ENCODE measurements at regions not wholly inside any gene's neighbourhood (a gene's known extent, or its start where the extent isn't known, plus 50 kb on each side); places are given as distances from the start of the nearest gene placed in this dataset.

DNA sequence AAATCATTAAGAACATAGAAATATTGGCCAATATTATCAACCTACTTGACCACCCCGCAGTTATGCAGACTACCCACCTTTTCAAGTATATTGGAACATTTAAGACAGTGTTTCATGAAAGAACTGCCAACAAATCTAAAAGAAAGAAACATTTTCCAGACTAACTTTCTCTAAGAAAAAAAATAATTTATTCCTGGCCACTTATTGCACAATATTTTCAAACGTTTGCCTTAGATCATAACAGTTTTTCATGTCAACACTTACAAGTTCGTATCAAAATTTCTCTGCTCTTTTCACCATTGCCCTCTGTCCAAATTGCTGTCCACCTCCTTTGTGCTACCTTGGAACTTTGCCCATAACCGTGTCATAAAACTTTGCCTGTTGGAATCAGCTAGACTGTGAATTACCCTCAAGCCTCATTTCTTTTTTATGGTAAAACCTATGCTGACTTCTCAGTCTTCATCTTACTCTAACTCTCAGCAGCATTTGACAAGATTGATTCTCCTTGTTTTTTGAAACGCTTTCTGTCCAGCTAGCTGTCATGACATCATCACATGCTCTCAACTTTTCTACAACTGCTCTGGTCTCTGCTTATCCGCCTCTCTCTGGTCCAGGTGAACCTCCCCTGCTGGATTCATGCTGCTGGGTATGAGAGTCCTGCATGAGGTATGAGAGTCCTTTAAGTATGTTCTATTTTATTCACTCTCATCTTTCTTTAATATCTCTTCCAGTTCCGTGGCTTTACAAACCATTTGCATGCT, 92.8 kb upstream of the CHRM3 start:
- DNase-seq (ENCODE audit: low spot score), result no peak
- H3K27me3 ChIP-seq, result no peaks in the 10 kb centered on the region
- no peak overlapping the region for H3K27ac ChIP-seq
- H3K36me3 ChIP-seq, result no peaks in the 10 kb centered on the region
- TF ChIP-seq, protein P1, sequence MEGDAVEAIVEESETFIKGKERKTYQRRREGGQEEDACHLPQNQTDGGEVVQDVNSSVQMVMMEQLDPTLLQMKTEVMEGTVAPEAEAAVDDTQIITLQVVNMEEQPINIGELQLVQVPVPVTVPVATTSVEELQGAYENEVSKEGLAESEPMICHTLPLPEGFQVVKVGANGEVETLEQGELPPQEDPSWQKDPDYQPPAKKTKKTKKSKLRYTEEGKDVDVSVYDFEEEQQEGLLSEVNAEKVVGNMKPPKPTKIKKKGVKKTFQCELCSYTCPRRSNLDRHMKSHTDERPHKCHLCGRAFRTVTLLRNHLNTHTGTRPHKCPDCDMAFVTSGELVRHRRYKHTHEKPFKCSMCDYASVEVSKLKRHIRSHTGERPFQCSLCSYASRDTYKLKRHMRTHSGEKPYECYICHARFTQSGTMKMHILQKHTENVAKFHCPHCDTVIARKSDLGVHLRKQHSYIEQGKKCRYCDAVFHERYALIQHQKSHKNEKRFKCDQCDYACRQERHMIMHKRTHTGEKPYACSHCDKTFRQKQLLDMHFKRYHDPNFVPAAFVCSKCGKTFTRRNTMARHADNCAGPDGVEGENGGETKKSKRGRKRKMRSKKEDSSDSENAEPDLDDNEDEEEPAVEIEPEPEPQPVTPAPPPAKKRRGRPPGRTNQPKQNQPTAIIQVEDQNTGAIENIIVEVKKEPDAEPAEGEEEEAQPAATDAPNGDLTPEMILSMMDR (IDR thresholded peaks at IDR 0.05), result no peak
- H3K4me3 ChIP-seq, result no peak overlapping the region
- no peaks in the 10 kb centered on the region for H3K4me1 ChIP-seq
- H3K9me3 ChIP-seq, result no peaks in the 10 kb centered on the region

DNA sequence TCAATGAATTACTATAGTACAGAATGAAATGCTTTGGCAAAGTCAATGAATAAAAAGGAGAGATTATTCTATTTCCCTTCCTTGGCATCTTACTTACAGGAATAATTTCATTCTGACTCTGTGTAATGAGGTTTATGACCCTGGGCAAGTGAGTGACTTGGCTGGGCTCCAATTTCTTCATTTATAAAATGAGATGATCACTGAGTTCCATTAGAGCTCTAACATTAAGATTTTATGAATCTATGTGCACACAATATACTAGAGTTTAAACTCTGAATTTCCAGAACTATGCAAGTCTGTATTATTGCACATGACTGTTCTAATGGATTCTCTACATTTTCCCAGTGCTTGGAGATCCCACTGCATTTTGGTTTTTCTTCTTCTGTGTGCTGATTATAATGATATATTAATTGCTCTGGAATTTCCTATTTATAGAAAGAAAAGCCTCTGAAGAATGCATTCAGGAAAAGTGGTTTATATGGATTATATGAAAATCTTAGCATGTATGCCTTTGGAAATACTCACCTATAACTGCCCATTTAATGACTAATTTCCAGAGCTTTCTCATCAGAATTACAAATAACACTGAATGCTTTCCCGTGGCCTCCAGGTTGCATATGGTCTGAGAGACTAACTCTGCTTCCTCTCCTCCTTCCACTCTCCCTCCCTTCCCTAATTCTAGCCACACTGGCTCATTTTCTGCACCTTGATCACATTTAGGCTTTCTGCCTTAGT, 97.4 kb upstream of the CHRM3 start:
- no peak overlapping the region for H3K4me3 ChIP-seq
- no peak overlapping the region for H3K27ac ChIP-seq
- no peaks in the 10 kb centered on the region for H3K36me3 ChIP-seq
- TF ChIP-seq, protein P1 (IDR thresholded peaks at IDR 0.05), result no peak
- H3K27me3 ChIP-seq, result no peaks in the 10 kb centered on the region
- DNase-seq (ENCODE audit: low spot score), result no peak
- H3K9me3 ChIP-seq, result no peaks in the 10 kb centered on the region
- no peaks in the 10 kb centered on the region for H3K4me1 ChIP-seq

DNA sequence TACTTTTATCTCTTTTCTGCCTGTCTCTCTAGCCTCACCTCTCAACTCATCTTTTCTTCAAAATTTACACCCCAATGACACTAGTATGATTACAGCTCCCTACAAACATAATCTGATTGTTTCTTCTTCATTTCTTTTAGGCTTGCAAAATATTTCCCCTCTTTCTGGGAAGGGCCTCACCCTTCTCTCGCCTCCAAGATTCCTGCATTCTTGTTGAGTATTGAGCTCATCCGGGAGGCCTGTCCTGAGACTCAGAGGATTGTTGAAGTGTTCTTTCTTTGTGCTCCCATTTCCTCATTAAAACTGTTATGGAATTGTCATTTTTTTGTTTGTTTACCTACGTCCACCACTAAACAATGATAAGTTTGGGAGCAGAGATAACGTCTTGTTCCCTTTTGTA, 99.1 kb upstream of the CHRM3 start:
- no peaks in the 10 kb centered on the region for H3K9me3 ChIP-seq
- H3K27me3 ChIP-seq, result no peaks in the 10 kb centered on the region
- H3K27ac ChIP-seq, result no peak overlapping the region
- no peaks in the 10 kb centered on the region for H3K4me1 ChIP-seq
- no peak for DNase-seq (ENCODE audit: low spot score)
- H3K36me3 ChIP-seq, result no peaks in the 10 kb centered on the region
- TF ChIP-seq, protein P1 (IDR thresholded peaks at IDR 0.05), result no peak
- H3K4me3 ChIP-seq, result no peak overlapping the region

DNA sequence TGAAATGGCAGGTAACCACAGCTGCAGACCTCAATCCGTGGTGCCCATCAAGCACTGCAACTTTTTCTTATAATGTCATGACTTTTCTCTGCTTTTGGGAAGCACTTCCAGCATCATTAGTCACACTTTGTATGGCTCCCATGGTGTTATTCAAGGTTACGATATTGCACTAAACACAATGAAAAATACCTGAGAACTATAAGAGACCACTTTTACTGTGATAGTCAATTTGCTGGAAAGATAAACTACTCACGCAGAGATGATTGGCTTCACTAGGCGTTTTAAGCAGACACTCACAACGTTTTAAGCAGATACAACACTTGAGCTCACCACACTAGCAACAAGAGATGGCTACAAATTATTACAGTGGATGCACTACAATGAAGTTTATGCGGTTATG, 103.2 kb upstream of the CHRM3 start:
- no peaks in the 10 kb centered on the region for H3K9me3 ChIP-seq
- H3K27ac ChIP-seq, result no peak overlapping the region
- H3K4me3 ChIP-seq, result no peak overlapping the region
- DNase-seq (ENCODE audit: low spot score), result no peak
- TF ChIP-seq, protein P1 (IDR thresholded peaks at IDR 0.05), result no peak
- H3K4me1 ChIP-seq, result no peaks in the 10 kb centered on the region
- no peaks in the 10 kb centered on the region for H3K36me3 ChIP-seq
- no peaks in the 10 kb centered on the region for H3K27me3 ChIP-seq

DNA sequence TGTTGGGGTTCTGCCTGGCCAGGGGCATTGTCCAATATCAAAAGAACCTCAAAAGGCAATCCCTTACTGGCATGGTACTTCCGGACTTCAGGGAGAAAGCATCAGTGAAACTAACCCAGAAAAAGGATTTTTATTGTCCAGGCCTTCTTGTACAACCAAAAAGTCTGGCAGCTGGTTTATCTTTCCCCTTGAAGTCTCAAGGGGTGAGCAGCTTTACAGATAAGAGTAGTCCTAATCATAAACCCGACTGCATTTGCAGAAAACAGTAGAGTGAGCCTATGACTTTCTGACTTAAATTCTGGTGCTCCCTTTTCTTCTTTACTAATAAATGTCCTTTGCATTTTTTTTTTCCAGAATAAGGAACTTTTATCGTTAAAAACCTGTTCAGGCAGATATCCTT, 104.0 kb upstream of the CHRM3 start:
- Histone ChIP-seq H3K4me3 (no peak overlapping the region), H3K9me3 (no peaks in the 10 kb centered on the region), H3K27ac (no peak overlapping the region), H3K27me3 (no peaks in the 10 kb centered on the region), H3K36me3 (no peaks in the 10 kb centered on the region), H3K4me1 (no peaks in the 10 kb centered on the region)
- no peak for DNase-seq (ENCODE audit: low spot score)
- TF ChIP-seq, protein P1 (IDR thresholded peaks at IDR 0.05), result no peak
